ENCODE measurements at regions not wholly inside any gene's neighbourhood (a gene's known extent, or its start where the extent isn't known, plus 50 kb on each side); places are given as distances from the start of the nearest gene placed in this dataset.

DNA sequence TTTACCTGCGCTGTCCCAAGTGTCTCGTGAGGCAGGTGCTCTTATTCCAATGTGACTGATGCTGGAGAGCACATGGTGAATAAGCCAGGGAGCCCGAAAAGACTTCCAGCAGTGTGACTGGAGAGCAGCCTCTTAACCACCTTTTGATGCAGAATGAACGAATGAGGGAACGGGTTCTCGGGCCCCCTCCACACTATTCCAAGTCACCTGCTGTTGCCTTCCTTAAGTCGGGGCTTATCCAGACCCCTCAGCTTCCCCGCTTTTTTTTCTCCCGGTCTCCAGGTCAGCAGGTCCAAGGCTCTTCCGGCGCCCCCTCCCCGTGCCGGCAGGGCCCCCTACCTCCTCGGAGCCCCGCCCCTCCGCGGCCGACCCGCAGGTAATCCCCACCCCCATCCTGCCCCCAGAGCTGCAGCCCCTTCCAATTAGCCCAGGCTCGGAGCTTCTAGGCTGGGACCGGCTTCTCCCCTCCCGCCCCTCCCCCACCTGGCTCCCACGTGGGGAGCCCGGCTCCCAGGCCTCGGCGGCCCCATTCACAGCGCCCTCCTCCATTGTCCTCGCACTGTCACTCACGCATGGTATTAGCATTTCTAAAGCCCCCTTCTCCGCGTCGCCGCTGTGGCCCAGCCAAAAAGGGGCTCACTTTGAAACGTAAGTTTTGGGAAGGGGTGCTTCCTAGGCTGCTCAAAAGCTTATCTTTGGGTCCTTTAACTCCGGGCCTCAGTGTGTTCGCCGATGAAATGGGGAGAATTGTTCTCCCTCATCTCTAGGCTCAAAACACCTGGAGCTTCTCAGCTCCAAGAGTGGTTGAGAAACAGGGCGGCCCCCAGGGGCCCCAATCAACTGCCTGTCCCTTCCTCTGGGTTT is 56.2 kb upstream of the PJA1 start:
- DNase-seq: no peak

DNA sequence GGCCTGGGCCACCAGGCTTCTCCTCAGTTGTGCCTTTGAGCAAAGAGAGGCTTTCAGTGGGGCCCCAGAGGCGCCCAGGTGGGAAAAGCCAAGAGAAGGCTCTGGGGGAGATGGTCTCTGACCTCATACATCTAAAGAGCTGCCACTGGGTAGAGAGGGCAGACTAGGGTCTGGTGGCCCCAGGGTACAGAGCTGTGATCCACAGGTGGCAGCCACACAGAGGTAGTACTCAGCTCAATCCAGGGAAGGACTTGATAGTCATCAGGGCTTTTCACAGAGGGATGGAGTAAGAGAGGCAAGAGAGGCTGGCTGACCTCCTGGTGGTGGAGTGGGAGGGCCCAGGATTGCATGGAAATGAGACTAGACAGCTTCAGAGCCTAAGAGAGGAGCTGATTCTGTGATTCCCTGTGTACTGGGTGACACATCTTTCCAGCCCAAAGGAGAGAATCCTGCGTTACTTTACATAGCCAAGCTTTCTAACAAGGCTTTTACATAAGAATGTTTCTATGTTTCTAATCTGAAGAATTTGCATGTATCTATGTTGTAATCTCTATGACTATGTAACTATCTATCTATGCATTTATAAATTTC is 53.2 kb upstream of the PJA1 start:
- DNase-seq: no peak

DNA sequence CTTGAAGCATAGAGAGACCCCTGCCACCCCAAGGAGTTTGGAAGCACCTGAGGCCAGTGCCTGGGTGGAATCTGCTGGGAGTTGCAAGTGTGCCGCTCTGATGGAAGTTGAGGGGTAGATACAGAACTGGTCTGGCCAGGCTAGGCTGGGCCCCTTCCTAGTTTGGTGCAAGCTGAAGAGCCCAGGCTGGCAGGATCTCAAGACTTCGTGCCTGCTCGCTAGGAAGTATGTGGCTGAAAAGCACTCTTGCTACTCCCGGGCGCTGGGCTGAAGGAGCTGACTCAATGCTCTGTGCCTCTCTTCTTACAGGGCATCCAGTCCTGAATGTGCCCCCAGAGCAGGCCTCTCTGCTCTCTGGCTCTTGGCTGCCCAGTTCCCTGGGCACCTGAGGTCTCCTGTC is 51.7 kb upstream of the PJA1 start:
- DNase-seq: no peak

DNA sequence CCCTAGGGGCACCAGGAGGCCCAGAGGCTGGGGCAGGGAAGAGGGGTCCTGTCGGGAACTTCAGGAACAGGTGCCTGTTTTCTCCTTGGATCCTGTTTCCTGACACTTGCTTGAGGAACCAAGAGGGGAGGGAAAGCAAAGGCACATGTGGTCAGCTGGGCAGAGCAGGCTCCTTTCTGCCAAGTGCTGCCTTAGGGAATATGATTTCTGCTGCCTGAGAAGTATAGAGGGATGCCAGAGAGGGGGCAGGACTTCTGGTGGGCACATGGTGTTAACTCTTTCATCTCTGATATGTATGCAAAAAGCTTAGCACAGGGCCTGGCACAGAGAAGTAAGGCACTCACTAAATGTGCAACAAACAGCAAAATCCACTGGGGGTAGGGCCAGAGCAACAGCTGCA is 51.2 kb upstream of the PJA1 start:
- no peak for DNase-seq

DNA sequence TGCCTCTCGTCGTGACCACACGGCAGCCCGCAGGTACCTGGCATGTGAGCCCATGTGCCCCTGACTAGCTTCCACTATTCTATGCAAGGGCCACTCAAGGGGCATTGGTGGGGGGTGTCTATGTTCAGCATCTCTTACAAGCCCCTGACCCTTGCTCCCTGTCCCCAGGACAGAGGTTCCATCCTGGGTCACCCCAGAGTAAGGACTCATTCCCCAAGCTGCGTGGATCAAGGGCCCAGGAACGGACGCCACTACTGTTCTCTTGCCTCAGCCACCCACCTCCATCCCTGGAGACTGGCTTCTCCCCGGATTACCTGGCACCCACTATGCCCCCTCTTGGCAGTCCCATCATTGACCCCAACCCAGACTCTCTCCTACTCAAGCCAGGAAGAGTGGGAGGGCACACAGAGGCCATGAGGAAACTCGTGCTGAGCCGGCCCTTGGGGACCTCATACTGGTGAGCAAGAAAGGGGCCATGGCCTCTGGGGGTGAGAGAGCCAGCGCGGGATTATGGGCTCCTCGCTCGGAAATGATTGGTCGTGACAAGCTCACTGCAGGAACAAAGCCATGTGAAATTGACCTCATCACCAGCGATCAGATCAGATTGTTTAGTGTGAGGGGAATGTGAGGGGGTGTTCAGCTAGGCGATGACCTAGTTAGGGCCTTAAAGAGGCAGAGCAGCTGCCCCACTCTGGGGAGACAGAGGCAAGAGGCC is 50.1 kb upstream of the PJA1 start:
- DNase-seq: no peak

Data from OCI-M1 (cell line).